LoVo (cell line): ENCODE measurements at regions not wholly inside any gene's neighbourhood (a gene's known extent, or its start where the extent isn't known, plus 50 kb on each side); places are given as distances from the start of the nearest gene placed in this dataset.
"Not testable (repeated sequence)": the region's sequence is repeated elsewhere in the genome, so short reads cannot be mapped to it uniquely, and the experiment has no call there.

Experiments used
- DNase-seq: peaks from one replicate; pipeline ENCODE4 v3.0.0-alpha.2; 2016; ENCODE audit warnings: low spot score

GRCh38 chr6:68013780-68014515 is 621.1 kb upstream of the ADGRB3 start:
- no peak for DNase-seq

DNA sequence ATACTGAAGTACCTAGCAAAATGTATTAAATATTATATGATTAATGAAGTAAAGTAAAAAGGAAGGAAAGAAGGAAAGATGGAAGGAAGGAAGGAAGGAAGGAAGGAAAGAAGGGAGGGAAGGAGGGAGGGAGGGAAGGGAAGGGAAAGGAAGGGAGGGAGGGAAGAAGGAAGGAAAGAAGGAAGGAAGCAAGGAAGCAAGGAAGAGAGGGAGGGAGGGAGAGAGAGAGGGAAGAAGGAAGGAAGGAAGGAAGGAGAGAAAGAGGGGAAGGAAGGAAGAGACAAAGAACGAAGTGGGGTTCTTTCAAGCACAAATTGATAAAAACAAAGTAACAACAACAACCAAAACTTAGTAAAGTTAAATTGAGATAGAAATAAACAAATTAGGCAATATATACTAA is 622.3 kb upstream of the ADGRB3 start:
- no peak for DNase-seq

- DNase-seq, result no peak
These were observed 624.1 kb upstream of the ADGRB3 start for GRCh38 chr6:68010936-68011335.

GRCh38 chr6:68008445-68008844 is 626.6 kb upstream of the ADGRB3 start:
- DNase-seq, result no peak

DNA sequence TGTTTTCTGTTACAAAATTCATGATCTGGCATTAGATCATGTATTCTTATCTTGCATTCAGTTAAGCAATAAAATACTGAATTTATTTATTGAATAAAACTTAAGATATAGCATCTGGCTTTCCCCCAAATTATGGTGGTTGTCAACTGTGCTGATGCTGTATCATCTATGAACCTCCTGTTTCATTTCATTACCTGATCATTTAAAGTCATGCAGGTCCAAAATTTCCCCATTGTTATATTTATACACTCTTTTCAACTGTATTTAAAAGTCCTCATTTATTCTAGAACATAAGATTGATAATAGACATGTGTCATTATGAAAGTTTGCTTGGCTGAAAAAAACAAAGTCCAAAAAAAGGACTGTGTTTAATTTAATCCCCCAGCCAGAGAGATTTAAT is 627.4 kb upstream of the ADGRB3 start:
- no peak for DNase-seq

GRCh38 chr6:67986694-67987232 is 648.3 kb upstream of the ADGRB3 start:
- no peak for DNase-seq

DNA sequence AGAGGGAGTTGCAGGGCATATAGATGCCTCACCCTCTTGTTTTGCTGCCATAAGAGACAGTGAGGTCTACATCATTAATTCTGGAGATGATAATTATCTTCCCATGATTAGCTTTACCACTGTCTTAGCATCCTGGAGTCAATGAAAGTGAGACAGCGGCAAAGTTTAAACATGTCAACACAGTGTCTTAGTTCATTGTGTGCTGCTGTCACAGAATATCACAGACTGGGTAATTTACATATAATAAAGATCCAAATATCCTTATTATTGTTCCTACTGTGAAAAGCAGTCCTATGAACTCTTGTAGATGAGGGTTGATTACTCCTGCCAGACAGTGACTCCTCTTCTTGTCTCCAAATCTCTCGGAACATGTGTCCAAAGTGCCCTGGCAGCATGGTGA is 658.6 kb upstream of the ADGRB3 start:
- DNase-seq, result no peak

DNA sequence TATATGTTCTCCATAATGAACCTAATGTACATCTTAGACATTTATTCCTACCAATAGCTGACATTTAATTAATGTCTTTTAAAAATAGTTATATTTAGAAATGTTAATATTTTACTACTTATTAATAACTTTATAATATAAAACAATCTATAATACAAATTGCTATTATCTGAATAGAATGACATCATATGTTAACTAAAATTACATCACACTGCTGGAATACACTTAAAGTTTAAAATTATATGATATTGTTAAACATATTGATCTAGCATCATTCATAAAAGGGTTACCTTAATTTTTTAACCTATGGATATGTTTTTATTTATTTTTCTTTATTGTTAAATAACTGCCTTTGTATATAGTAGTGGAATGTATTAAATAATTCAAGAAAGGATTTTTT is 660.2 kb upstream of the ADGRB3 start:
- DNase-seq, result no peak

DNA sequence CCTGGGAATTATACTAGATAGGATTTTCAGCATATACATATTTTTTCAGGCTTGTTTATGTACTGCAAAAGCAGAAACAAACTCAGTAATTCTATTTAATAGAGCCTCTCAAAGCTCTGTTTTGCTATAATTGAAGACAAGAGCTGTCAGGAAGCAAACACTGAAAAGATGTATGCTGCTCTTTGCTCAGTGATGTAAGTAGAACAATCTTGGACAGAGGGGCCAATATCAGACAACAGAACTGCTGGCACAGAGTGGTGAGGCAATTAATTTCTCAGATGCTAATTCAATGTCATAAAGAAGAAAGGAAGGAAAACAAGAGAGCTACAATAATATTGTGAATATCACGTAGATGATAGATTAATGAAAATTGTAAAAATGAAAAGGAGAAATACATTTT is 663.3 kb upstream of the ADGRB3 start:
- no peak for DNase-seq

DNA sequence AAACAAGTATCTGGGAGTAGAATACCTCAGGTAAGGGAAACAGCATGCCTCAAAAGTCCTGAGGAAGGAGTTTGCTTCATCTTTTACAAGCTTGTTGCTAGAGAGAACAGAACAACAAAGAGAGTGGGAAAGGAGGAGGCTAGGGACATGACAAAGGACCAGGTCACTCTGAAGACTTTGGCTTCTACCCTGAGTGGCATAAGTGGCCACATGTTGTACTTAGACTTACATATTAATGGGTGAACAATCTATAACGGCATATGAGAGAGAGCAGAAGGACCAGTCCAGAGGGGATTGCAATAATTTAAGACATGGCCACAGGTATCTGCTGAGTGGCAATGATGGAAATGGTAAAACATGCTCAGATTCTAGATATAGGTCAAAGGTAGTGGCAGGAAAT is 668.3 kb upstream of the ADGRB3 start:
- no peak for DNase-seq

DNA sequence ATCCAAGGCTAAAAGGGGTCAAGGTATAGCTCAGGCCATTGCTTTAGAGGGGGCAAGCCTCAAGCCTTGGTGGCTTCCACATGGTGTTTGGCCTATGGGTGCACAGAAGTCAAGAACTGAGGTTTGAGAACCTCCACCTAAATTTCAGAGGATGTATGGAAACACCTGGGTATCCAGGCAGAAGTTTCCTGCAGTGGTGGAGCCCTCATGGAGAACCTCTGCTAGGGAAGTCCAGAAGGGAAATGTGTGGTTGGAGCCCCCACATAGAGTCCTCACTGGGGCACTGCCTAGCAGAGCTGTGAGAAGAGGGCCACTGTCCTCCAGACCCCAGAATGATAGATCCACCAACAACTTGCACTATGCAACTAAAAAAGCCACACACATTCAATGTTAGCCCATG is 678.7 kb upstream of the ADGRB3 start:
- DNase-seq, result no peak

DNA sequence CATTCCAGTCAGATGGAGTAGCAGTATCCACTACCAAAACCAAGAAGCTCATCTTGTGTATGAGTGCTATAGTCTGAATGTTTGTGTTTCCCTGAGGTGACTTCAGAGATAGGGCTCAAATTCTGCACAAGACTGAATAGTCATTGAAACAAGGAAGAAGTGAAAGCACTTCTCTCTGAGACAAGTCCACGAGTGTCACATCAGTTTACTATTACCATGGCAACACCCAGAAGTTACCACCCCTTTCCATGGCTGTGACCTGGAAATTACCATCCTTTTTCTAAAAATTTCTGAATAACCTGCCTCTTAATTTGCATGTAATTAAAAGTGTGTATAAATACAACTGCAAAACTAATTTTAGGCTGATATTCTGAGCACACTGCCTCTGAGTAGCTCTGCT is 682.1 kb upstream of the ADGRB3 start:
- no peak for DNase-seq

GRCh38 chr6:67952121-67952520 is 683.0 kb upstream of the ADGRB3 start:
- no peak for DNase-seq

DNA sequence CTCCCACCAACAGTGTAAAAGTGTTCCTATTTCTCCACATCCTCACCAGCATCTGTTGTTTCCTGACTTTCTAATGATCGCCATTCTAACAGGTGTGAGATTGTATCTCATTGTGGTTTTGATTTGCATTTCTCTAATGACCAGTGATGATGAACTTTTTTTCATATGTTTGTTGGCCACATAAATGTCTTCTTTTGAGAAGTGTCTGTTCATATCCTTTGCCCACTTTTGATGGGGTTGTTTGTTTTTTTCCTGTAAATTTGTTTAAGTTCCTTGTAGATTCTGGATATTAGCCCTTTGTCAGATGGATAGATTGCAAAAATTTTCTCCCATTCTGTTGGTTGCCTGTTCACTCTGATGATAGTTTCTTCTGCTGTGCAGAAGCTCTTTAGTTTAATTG is 687.3 kb upstream of the ADGRB3 start:
- DNase-seq, result not testable (repeated sequence)

DNA sequence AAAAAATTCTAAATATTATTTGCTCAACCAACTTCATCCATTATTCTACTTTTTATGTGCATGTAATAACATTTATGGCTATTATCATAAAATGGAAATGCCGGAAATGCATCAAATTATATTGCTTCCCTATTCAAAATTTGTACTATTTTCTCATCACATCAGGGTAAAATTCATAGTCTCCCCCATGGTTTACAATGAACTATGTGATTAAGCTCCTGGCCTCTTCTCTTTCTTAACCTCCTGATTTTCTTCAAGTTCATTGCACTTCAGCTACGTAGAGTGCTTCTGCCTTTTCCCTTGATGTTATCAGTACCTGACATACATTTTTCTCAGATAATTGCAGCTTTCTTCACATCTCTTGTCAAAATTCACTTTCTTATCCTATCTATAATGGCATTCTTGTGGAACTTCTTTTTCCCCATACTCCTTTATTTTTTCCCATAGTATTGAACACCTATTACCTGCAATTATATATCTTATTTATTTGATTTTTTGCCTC is 699.1 kb upstream of the ADGRB3 start:
- no peak for DNase-seq

- DNase-seq, result no peak
These were observed 701.8 kb upstream of the ADGRB3 start for GRCh38 chr6:67933278-67933677.

DNA sequence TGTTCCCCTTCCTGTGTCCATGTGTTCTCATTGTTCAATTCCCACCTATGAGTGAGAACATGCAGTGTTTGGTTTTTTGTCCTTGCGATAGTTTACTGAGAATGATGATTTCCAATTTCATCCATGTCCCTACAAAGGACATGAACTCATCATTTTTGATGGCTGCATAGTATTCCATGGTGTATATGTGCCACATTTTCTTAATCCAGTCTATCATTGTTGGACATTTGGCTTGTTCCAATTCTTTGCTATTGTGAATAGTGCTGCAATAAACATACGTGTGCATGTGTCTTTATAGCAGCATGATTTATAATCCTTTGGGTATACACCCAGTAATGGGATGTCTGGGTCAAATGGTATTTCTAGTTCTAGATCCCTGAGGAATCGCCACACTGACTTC is 712.5 kb upstream of the ADGRB3 start:
- DNase-seq, result not testable (repeated sequence)

DNA sequence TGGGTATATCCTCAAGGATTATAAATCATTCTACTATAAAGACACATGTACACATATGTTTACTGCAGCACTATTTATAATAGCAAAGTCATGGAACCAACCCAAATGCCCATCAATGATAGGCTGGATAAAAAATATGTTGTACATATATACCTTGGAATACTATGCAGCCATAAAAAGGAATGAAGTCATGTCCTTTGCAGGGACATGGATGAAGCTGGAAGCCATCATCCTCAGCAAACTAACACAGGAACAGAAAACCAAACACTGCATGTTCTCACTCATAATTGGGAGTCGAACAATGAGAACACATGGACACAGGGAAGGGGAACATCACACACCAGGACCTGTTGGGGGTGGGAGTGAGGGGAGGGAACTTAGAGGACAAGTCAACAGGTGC is 715.0 kb upstream of the ADGRB3 start:
- not testable (repeated sequence) for DNase-seq

- DNase-seq, result no peak
These were observed 718.7 kb upstream of the ADGRB3 start for GRCh38 chr6:67916399-67916798.

GRCh38 chr6:67914419-67914818 is 720.7 kb upstream of the ADGRB3 start:
- no peak for DNase-seq

- DNase-seq, result no peak
These were observed 725.7 kb upstream of the ADGRB3 start for GRCh38 chr6:67909354-67909753.

DNA sequence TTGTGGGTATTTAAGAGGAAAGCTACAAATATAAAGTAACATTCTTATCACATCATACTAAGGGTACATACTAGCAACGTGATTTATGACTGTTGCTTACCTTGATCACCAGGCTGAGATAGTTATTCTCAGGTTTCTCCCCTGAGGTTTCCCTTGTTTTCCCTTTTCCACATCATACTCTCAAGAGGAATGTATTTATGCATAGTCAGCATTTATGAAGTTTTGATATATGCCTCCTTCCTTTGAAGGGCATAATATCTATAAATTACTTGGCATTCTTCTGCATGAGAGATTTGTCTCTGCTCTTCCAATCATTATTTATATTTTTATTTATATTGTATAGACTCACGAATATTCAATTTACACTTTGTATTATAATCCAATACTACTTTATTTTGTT is 726.7 kb upstream of the ADGRB3 start:
- DNase-seq, result no peak

- DNase-seq, result not testable (repeated sequence)
These were observed 730.3 kb upstream of the ADGRB3 start for GRCh38 chr6:67904735-67905134.

GRCh38 chr6:67898875-67899274 is 736.2 kb upstream of the ADGRB3 start:
- no peak for DNase-seq
